DOHH2 (cell line): ENCODE measurements at regions not wholly inside any gene's neighbourhood (a gene's known extent, or its start where the extent isn't known, plus 50 kb on each side); places are given as distances from the start of the nearest gene placed in this dataset.

Source experiments
- H3F3A ChIP-seq: fragments of 200-600 bp; sonication (generic), shearing (Covaris generic); 2 replicates; pipeline ENCODE4 v1.6.0; 2016; ENCODE audit warnings: antibody characterized with exemption, mild to moderate bottlenecking; ENCODE audit not compliant: control insufficient read depth, insufficient read depth
- H3K27ac ChIP-seq: fragments of 200-600 bp; sonication (generic); 2 replicates; pipeline ENCODE4 v1.5.1; 2014; ENCODE audit warnings: low read depth, mild to moderate bottlenecking, low read length, moderate library complexity
- H3K27me3 ChIP-seq: fragments of 200-600 bp; sonication (generic); 2 replicates; pipeline ENCODE4 v1.6.1; 2014; ENCODE audit warnings: mild to moderate bottlenecking, low read length, mixed read lengths; ENCODE audit not compliant: control insufficient read depth
- H3K36me3 ChIP-seq: fragments of 200-600 bp; sonication (generic); 2 replicates; pipeline ENCODE4 v1.6.1; 2014; ENCODE audit warnings: mild to moderate bottlenecking, low read length, moderate library complexity, mixed read lengths; ENCODE audit not compliant: control insufficient read depth
- H3K4me1 ChIP-seq: fragments of 200-600 bp; sonication (generic); 2 replicates; pipeline ENCODE4 v1.6.1; 2014; ENCODE audit warnings: mild to moderate bottlenecking, low read length, mixed read lengths; ENCODE audit not compliant: control insufficient read depth
- H3K4me2 ChIP-seq: fragments of 200-600 bp; sonication (generic); 2 replicates; pipeline ENCODE4 v1.6.0; 2014; ENCODE audit warnings: mild to moderate bottlenecking, low read length, moderate library complexity
- H3K4me3 ChIP-seq: fragments of 200-600 bp; sonication (generic); 2 replicates; pipeline ENCODE4 v1.5.1; 2014; ENCODE audit warnings: mild to moderate bottlenecking, low read length, mixed read lengths
- H3K79me2 ChIP-seq: fragments of 200-600 bp; sonication (generic); 2 replicates; pipeline ENCODE4 v1.6.1; 2014; ENCODE audit warnings: mild to moderate bottlenecking, low read length, mixed read lengths; ENCODE audit not compliant: control insufficient read depth
- H3K9me2 ChIP-seq: fragments of 200-600 bp; sonication (generic); replicated peaks from 2 replicates; pipeline ENCODE4 v1.6.1; 2014; ENCODE audit warnings: mild to moderate bottlenecking, low read length, mixed read lengths; ENCODE audit not compliant: control insufficient read depth
- H3K9me3 ChIP-seq: fragments of 200-600 bp; sonication (generic); 2 replicates; pipeline ENCODE4 v1.6.1; 2014; ENCODE audit warnings: antibody characterized with exemption, low read length, mixed read lengths; ENCODE audit not compliant: control insufficient read depth, insufficient read depth
- H4K20me1 ChIP-seq: fragments of 200-600 bp; sonication (generic); 2 replicates; pipeline ENCODE4 v1.6.0; 2014; ENCODE audit warnings: low read depth, mild to moderate bottlenecking, antibody characterized with exemption, low read length, moderate library complexity; ENCODE audit not compliant: control insufficient read depth, insufficient read depth
- EZH2phosphoT487 ChIP-seq: fragments of 200-600 bp; sonication (generic); IDR thresholded peaks from 2 replicates; pipeline ENCODE4 v1.6.1; 2017; ENCODE audit warnings: borderline replicate concordance, mild to moderate bottlenecking, antibody characterized with exemption, low read length, moderate library complexity, mixed read lengths
- TF ChIP-seq, protein P1 (sequence below): fragments of 200-600 bp; sonication (generic); IDR thresholded peaks from one replicate; pipeline ENCODE4 v1.5.1; 2014; ENCODE audit warnings: antibody characterized with exemption, mild to moderate bottlenecking, low read depth, low read length; ENCODE audit not compliant: poor library complexity, severe bottlenecking

- H3K9me2 ChIP-seq, result no peaks in the 10 kb centered on the region
- no peak overlapping the region for H3K4me3 ChIP-seq
- H4K20me1 ChIP-seq, result no peaks in the 10 kb centered on the region
- no peaks in the 10 kb centered on the region for H3K9me3 ChIP-seq
- H3K36me3 ChIP-seq, result peaks cover 42% of the 10 kb centered on the region
- no peak overlapping the region; the same call in 1 of the 2 replicates for H3K27ac ChIP-seq
- peaks cover 24% of the 10 kb centered on the region for H3F3A ChIP-seq
- H3K4me1 ChIP-seq, result peaks cover 60% of the 10 kb centered on the region
- H3K27me3 ChIP-seq, result no peaks in the 10 kb centered on the region
- no peaks in the 10 kb centered on the region for H3K79me2 ChIP-seq
- no peak overlapping the region for H3K4me2 ChIP-seq
- TF ChIP-seq, protein P1, sequence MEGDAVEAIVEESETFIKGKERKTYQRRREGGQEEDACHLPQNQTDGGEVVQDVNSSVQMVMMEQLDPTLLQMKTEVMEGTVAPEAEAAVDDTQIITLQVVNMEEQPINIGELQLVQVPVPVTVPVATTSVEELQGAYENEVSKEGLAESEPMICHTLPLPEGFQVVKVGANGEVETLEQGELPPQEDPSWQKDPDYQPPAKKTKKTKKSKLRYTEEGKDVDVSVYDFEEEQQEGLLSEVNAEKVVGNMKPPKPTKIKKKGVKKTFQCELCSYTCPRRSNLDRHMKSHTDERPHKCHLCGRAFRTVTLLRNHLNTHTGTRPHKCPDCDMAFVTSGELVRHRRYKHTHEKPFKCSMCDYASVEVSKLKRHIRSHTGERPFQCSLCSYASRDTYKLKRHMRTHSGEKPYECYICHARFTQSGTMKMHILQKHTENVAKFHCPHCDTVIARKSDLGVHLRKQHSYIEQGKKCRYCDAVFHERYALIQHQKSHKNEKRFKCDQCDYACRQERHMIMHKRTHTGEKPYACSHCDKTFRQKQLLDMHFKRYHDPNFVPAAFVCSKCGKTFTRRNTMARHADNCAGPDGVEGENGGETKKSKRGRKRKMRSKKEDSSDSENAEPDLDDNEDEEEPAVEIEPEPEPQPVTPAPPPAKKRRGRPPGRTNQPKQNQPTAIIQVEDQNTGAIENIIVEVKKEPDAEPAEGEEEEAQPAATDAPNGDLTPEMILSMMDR, result no peak
- TF ChIP-seq EZH2phosphoT487, result no peak
Observed at GRCh38 chr11:26084313-26084712, 247.6 kb upstream of the ANO3 start.

DNA sequence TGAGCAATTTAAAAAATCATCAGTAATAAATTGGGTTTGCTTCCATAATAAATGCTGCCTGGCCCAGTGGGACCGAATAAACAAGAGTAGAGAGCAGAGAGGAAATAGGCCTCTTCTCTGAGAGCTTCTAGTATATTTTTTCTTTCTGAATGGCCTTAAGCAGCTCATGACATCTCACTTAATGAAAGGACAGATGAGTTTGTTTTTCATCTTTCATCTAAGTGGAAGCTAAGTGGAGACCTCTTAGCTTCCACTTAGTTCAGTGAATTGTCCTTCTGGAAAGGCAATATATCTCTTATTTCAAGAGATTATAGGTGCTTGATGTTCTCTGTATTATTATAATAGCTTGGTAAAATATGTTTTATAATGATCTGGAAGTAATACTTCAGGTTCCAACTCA, 245.9 kb upstream of the ANO3 start:
- H3K27me3 ChIP-seq, result no peaks in the 10 kb centered on the region
- peaks cover 24% of the 10 kb centered on the region for H3F3A ChIP-seq
- H4K20me1 ChIP-seq, result no peaks in the 10 kb centered on the region
- H3K27ac ChIP-seq, result peak overlapping the region; percentile 98
- peak overlapping the region; percentile 74 for H3K4me2 ChIP-seq
- peaks cover 53% of the 10 kb centered on the region for H3K36me3 ChIP-seq
- H3K79me2 ChIP-seq, result no peaks in the 10 kb centered on the region
- peak overlapping the region; percentile 50 for H3K4me3 ChIP-seq
- H3K9me3 ChIP-seq, result no peaks in the 10 kb centered on the region
- peaks cover 71% of the 10 kb centered on the region for H3K4me1 ChIP-seq
- H3K9me2 ChIP-seq, result no peaks in the 10 kb centered on the region
- TF ChIP-seq EZH2phosphoT487, result no peak
- TF ChIP-seq, protein P1, result no peak

DNA sequence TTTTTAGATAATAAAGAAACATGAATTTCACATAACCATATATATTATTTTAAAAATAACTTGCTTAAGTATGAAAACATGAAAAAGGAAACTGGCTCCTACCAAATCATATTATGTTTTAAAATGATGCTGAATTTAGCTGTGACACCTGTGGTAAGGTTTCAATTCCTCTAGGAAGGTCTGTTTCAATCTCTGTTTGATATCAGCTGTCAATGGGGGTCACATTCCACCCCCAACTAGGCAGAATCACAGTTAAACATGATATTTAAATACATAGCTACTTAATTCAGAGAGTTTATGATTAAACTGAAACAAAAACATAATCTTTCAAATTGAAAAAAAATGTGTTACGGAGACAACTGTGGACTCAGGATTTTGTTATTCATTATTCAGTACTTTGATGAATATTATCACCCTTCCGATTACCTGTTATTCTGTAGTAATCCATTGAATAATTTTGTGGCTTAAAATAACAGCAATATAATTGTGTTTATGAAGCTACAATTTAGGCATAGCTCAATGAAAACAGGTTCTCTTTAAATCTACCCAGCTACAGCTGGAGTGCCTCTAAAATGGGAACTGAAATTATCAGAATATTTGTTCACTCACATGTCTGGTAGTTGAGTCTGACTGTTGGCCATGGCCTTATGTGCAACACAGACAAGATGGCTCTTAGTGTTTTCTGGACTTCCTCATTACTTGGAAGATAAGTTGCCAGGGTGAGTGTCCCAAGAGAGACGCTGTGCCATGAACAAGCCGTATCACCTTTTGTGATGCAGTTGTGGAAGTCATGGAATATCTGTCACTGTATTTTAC, 244.6 kb upstream of the ANO3 start:
- Histone ChIP-seq H3F3A (peaks cover 24% of the 10 kb centered on the region), H3K4me3 (peak overlapping the region; percentile 61), H3K4me2 (peak overlapping the region; percentile 74), H3K27me3 (no peaks in the 10 kb centered on the region), H3K36me3 (peaks cover 63% of the 10 kb centered on the region), H3K9me2 (no peaks in the 10 kb centered on the region), H3K79me2 (no peaks in the 10 kb centered on the region), H4K20me1 (no peaks in the 10 kb centered on the region), H3K4me1 (peaks cover 82% of the 10 kb centered on the region), H3K27ac (peak overlapping the region; percentile 98), H3K9me3 (peaks cover 6% of the 10 kb centered on the region; the same call in 1 of the 2 replicates)
- TF ChIP-seq, protein P1, result no peak
- no peak for TF ChIP-seq EZH2phosphoT487
